ENCODE measurements at regions not wholly inside any gene's neighbourhood (a gene's known extent, or its start where the extent isn't known, plus 50 kb on each side); places are given as distances from the start of the nearest gene placed in this dataset.
A peak's percentile ranks its signal among the peaks of the same experiment; 100 is the strongest.

- TF ChIP-seq CTCF (IDR thresholded peaks at IDR 0.05) (peak in 4 of 7 experiments; percentile 17 to 31 (median 21)), POLR2AphosphoS5 (IDR thresholded peaks at IDR 0.05) (no peak), EP300 (IDR thresholded peaks at IDR 0.05) (no peak), POLR2A (IDR thresholded peaks at IDR 0.05) (no peak)
Observed at GRCh38 chr4:42750091-42750490, 93.2 kb upstream of the ATP8A1 start.
